CD4-positive, alpha-beta T cell (primary cell): ENCODE measurements at regions not wholly inside any gene's neighbourhood (a gene's known extent, or its start where the extent isn't known, plus 50 kb on each side); places are given as distances from the start of the nearest gene placed in this dataset.

ENCODE experiments used
- ATAC-seq: fragments of 200-7000 bp; cut with Tn5 transposase; one replicate; pipeline ENCODE4 v1.10.0; 2022; ENCODE audit warnings: mild to moderate bottlenecking; ENCODE audit not compliant: poor library complexity
- CTCF ChIA-PET: fragments of 350-600 bp; sonication (Branson Sonifier 250); formaldehyde crosslinking; loops from one replicate; lab custom pipeline; 2021; ENCODE audit warnings: antibody characterized with exemption, inconsistent platforms; lab: Charles Lee
- POLR2A ChIA-PET: fragments of 350-600 bp; sonication (Branson Sonifier 250); formaldehyde crosslinking; loops from one replicate; lab custom pipeline; 2021; ENCODE audit warnings: antibody characterized with exemption, inconsistent platforms; lab: Charles Lee
- DNase-seq, 14 experiments: peaks; one replicate each; pipeline ENCODE4 v3.0.0-alpha.2; 2013 to 2020; ENCODE audit warnings: mixed read lengths in 2 of 14
- H3K27ac ChIP-seq, 2 donors: one replicate each; pipeline versions ENCODE4 v1.5.1 to v1.7.0; 2013; ENCODE audit warnings: low read length in 2 of 2, low read depth in 1 of 2, mild to moderate bottlenecking in 1 of 2
- H3K27me3 ChIP-seq, 2 experiments: 1 replicate in 1 of 2; 2 replicates in 1 of 2; pipeline versions ENCODE4 v1.6.1 to v1.7.0; 2013; ENCODE audit warnings: low read length in 2 of 2, control low read depth in 1 of 2, mild to moderate bottlenecking in 1 of 2, moderate library complexity in 1 of 2; ENCODE audit not compliant: insufficient read depth in 2 of 2, control insufficient read depth in 1 of 2
- H3K36me3 ChIP-seq: one replicate; pipeline ENCODE4 v1.6.1; 2013; ENCODE audit warnings: low read length, control low read depth; ENCODE audit not compliant: insufficient read depth
- H3K4me1 ChIP-seq: one replicate; pipeline ENCODE4 v1.6.1; 2013; ENCODE audit warnings: low read length, control low read depth; ENCODE audit not compliant: insufficient read depth
- H3K4me3 ChIP-seq: one replicate; pipeline ENCODE4 v1.5.1; 2013; ENCODE audit warnings: mild to moderate bottlenecking, low read length, moderate library complexity
- H3K9me3 ChIP-seq, 2 experiments: 1 replicate in 1 of 2; 2 replicates in 1 of 2; pipeline versions ENCODE4 v1.6.1 to v1.7.0; 2013; ENCODE audit warnings: low read length in 2 of 2, mild to moderate bottlenecking in 2 of 2, control low read depth in 1 of 2, moderate library complexity in 1 of 2; ENCODE audit not compliant: control insufficient read depth in 1 of 2, insufficient read depth in 1 of 2
- H3K27ac Mint-ChIP-seq: one replicate; pipeline ENCODE4 v1.8.0; 2020; ENCODE audit warnings: mixed read lengths
- H3K27me3 Mint-ChIP-seq: one replicate; pipeline ENCODE4 v1.8.0; 2021; ENCODE audit warnings: mixed read lengths
- H3K36me3 Mint-ChIP-seq: one replicate; pipeline ENCODE4 v1.8.0; 2021; ENCODE audit warnings: low read depth, mixed read lengths
- H3K4me1 Mint-ChIP-seq: one replicate; pipeline ENCODE4 v1.8.0; 2021; ENCODE audit warnings: low read depth, mixed read lengths
- H3K4me3 Mint-ChIP-seq: one replicate; pipeline ENCODE4 v1.8.0; 2020; ENCODE audit warnings: mild to moderate bottlenecking, mixed read lengths
- H3K9me3 Mint-ChIP-seq: one replicate; pipeline ENCODE4 v1.8.0; 2020; ENCODE audit warnings: mixed read lengths
- CTCF ChIP-seq: fragments of 200-600 bp; IDR thresholded peaks from one replicate; pipeline ENCODE4 v1.8.0; 2022; ENCODE audit warnings: antibody characterized with exemption, mild to moderate bottlenecking
- intact Hi-C, 2 experiments: fragments of 100-400 bp; cut with DNase I in 1 of 2; cut with micrococcal nuclease in 1 of 2; formaldehyde crosslinking; loops; one replicate each; pipeline versions ENCODE4 v1.15.1 to v1.9.0; 2023 to 2025; cut with DNase I, micrococcal nuclease

GRCh38 chr11:116262370-116262769 is 510.4 kb downstream of the BUD13 start:
- no peak for ATAC-seq
- Mint-ChIP-seq H3K27ac (no peak overlapping the region), H3K9me3 (no peaks in the 10 kb centered on the region), H3K36me3 (no peaks in the 10 kb centered on the region), H3K4me1 (no peaks in the 10 kb centered on the region), H3K4me3 (no peak overlapping the region), H3K27me3 (peaks cover 47% of the 10 kb centered on the region)
- POLR2A ChIA-PET, result no interaction called here
- no peak for TF ChIP-seq CTCF
- CTCF ChIA-PET, result no interaction called here
- Histone ChIP-seq H3K36me3 (no peaks in the 10 kb centered on the region), H3K9me3 (peaks cover 0 to 4% of the 10 kb centered on the region in 2 experiments), H3K4me3 (no peak overlapping the region), H3K27ac (no peak overlapping the region), H3K27me3 (no peaks in the 10 kb centered on the region), H3K4me1 (no peaks in the 10 kb centered on the region)
- intact Hi-C loops, result no loop called here
- DNase-seq, result no peak

GRCh38 chr11:116261606-116262005 is 511.2 kb downstream of the BUD13 start:
- Mint-ChIP-seq H3K36me3 (no peaks in the 10 kb centered on the region), H3K9me3 (no peaks in the 10 kb centered on the region), H3K4me1 (no peaks in the 10 kb centered on the region), H3K27me3 (peaks cover 47% of the 10 kb centered on the region), H3K27ac (no peak overlapping the region), H3K4me3 (no peak overlapping the region)
- Histone ChIP-seq H3K27ac (no peak overlapping the region), H3K27me3 (no peaks in the 10 kb centered on the region), H3K36me3 (no peaks in the 10 kb centered on the region), H3K4me1 (no peaks in the 10 kb centered on the region), H3K4me3 (no peak overlapping the region), H3K9me3 (peaks cover 0 to 4% of the 10 kb centered on the region in 2 experiments)
- DNase-seq (no peak), ATAC-seq (no peak)
- intact Hi-C loops, result no loop called here
- ChIA-PET POLR2A (no interaction called here), CTCF (no interaction called here)
- TF ChIP-seq CTCF, result no peak

- no peak overlapping the region for H3K27ac ChIP-seq
- no peak for DNase-seq
- Mint-ChIP-seq H3K27ac (no peak overlapping the region), H3K36me3 (no peaks in the 10 kb centered on the region), H3K27me3 (peaks cover 57% of the 10 kb centered on the region), H3K4me3 (no peak overlapping the region), H3K9me3 (no peaks in the 10 kb centered on the region), H3K4me1 (no peaks in the 10 kb centered on the region)
- no peak for ATAC-seq
- H3K36me3 ChIP-seq, result no peaks in the 10 kb centered on the region
- H3K4me3 ChIP-seq, result no peak overlapping the region
- POLR2A ChIA-PET, result no interaction called here
- TF ChIP-seq CTCF, result no peak
- no peaks in the 10 kb centered on the region for H3K4me1 ChIP-seq
- CTCF ChIA-PET, result no interaction called here
- H3K27me3 ChIP-seq, result no peaks in the 10 kb centered on the region
- no peaks in the 10 kb centered on the region for H3K9me3 ChIP-seq
- intact Hi-C loops, result no loop called here
These were observed 514.0 kb downstream of the BUD13 start for GRCh38 chr11:116258821-116259220.
